DND-41 (cell line): ENCODE measurements at regions not wholly inside any gene's neighbourhood (a gene's known extent, or its start where the extent isn't known, plus 50 kb on each side); places are given as distances from the start of the nearest gene placed in this dataset.

Source experiments
- CTCF ChIP-seq: IDR thresholded peaks from 2 replicates; pipeline ENCODE4 v1.5.1; 2012; ENCODE audit warnings: borderline replicate concordance, low read length, moderate library complexity, mild to moderate bottlenecking; ENCODE audit not compliant: poor library complexity, severe bottlenecking; ENCODE audit errors: extremely low read depth
- EZH2 ChIP-seq: IDR thresholded peaks from 3 replicates; pipeline ENCODE4 v1.6.1; 2012; ENCODE audit warnings: borderline replicate concordance, low read depth, mild to moderate bottlenecking, moderate library complexity, low read length, inconsistent platforms; ENCODE audit not compliant: severe bottlenecking

- TF ChIP-seq CTCF = no peak
- TF ChIP-seq EZH2 = no peak
These were observed 685.6 kb downstream of the XPNPEP1 start for GRCh38 chr10:109237682-109238081.
